Peyer's patch (tissue), 4 donors: ENCODE measurements at regions not wholly inside any gene's neighbourhood (a gene's known extent, or its start where the extent isn't known, plus 50 kb on each side); places are given as distances from the start of the nearest gene placed in this dataset.

ENCODE experiments used
- DNase-seq, 3 donors: peaks; one replicate each; pipeline ENCODE4 v3.0.0-alpha.2; 2017 to 2019
- H3K27ac ChIP-seq, 4 donors: fragments of 200-600 bp; sonication (generic); one replicate each; pipeline ENCODE4 v1.5.1; 2016 to 2019
- H3K27me3 ChIP-seq, 2 donors: fragments of 200-600 bp; sonication (generic); one replicate each; pipeline ENCODE4 v1.5.1; 2019
- H3K36me3 ChIP-seq, 3 donors: fragments of 200-600 bp; sonication (generic); one replicate each; pipeline ENCODE4 v1.5.1; 2016 to 2019
- H3K4me1 ChIP-seq, 4 donors: fragments of 200-600 bp; sonication (generic); one replicate each; pipeline ENCODE4 v1.5.1; 2016 to 2019
- H3K4me3 ChIP-seq, 4 donors: fragments of 200-600 bp; sonication (generic); 1 replicate in 3 of 4; 2 replicates in 1 of 4; pipeline ENCODE4 v1.5.1; 2016 to 2019; ENCODE audit warnings: mild to moderate bottlenecking in 1 of 4
- H3K9me3 ChIP-seq, 4 donors: fragments of 200-600 bp; sonication (generic); one replicate each; pipeline ENCODE4 v1.5.1; 2016 to 2019; ENCODE audit warnings: mild to moderate bottlenecking in 1 of 4
- POLR2A ChIP-seq, 2 donors: fragments of 450-650 bp; IDR thresholded peaks; one replicate each; pipeline ENCODE4 v1.5.1; 2017; ENCODE audit warnings: antibody characterized with exemption in 2 of 2, mild to moderate bottlenecking in 2 of 2, moderate library complexity in 2 of 2
- TF ChIP-seq, protein P1 (sequence below), 6 experiments: fragments of 450-650 bp in 4 of 6; fragments of 200-600 bp in 2 of 6; sonication (generic) in 1 of 6; IDR thresholded peaks; one replicate each; pipeline ENCODE4 v1.5.1; 2017 to 2019; ENCODE audit warnings: antibody characterized with exemption in 6 of 6, mild to moderate bottlenecking in 3 of 6, moderate library complexity in 1 of 6

DNA sequence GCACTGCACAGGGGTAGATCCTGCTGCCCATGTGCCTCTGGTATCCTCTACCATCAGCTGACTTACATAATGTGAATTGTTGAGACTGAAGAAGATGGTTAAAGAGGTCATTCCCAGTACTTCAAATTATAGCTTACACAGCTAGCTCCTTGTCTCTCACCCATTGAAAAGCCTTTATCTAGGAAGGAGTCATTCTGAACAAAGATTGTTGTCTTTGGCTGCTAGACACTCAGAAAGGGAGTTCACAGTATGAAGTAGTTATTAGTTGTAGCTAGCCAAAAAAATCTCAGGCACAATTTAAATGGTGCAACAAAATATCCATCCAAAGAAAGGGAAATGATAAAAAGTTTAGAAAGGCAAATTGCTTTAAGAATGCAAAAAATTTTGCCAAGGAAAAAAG is 102.0 kb upstream of the NREP start:
- H3K4me1 ChIP-seq = no peaks in the 10 kb centered on the region
- H3K27me3 ChIP-seq = no peaks in the 10 kb centered on the region
- DNase-seq = no peak
- no peak overlapping the region for H3K4me3 ChIP-seq
- H3K9me3 ChIP-seq = no peaks in the 10 kb centered on the region
- TF ChIP-seq, protein P1, sequence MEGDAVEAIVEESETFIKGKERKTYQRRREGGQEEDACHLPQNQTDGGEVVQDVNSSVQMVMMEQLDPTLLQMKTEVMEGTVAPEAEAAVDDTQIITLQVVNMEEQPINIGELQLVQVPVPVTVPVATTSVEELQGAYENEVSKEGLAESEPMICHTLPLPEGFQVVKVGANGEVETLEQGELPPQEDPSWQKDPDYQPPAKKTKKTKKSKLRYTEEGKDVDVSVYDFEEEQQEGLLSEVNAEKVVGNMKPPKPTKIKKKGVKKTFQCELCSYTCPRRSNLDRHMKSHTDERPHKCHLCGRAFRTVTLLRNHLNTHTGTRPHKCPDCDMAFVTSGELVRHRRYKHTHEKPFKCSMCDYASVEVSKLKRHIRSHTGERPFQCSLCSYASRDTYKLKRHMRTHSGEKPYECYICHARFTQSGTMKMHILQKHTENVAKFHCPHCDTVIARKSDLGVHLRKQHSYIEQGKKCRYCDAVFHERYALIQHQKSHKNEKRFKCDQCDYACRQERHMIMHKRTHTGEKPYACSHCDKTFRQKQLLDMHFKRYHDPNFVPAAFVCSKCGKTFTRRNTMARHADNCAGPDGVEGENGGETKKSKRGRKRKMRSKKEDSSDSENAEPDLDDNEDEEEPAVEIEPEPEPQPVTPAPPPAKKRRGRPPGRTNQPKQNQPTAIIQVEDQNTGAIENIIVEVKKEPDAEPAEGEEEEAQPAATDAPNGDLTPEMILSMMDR (IDR thresholded peaks at IDR 0.05) = no peak
- TF ChIP-seq POLR2A (IDR thresholded peaks at IDR 0.05) = no peak
- no peaks in the 10 kb centered on the region for H3K36me3 ChIP-seq
- no peak overlapping the region for H3K27ac ChIP-seq

DNA sequence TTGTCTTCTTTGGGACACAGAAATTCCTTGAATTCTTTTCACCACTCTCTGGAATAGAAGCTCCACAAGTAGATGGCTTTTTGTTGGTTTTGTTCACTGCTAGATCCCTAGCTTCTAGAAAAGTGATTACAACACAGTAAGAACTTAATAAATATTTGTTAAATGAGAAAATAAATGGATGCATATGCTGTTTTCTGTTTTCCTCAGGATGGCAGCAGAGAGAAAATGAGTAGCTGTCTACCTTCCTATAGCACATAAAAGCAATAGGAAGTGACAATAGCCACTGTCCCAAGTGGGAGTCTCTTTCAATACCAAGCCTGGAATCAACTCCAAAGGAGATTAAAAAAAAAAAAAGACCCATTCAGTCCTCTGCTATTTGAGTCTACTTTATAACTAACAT is 100.6 kb upstream of the NREP start:
- DNase-seq = no peak
- H3K4me3 ChIP-seq = no peak overlapping the region
- H3K9me3 ChIP-seq = no peaks in the 10 kb centered on the region
- H3K27me3 ChIP-seq = no peaks in the 10 kb centered on the region
- no peaks in the 10 kb centered on the region for H3K4me1 ChIP-seq
- no peaks in the 10 kb centered on the region for H3K36me3 ChIP-seq
- H3K27ac ChIP-seq = no peak overlapping the region
- TF ChIP-seq POLR2A (IDR thresholded peaks at IDR 0.05) = no peak
- TF ChIP-seq, protein P1 (IDR thresholded peaks at IDR 0.05) = no peak

DNA sequence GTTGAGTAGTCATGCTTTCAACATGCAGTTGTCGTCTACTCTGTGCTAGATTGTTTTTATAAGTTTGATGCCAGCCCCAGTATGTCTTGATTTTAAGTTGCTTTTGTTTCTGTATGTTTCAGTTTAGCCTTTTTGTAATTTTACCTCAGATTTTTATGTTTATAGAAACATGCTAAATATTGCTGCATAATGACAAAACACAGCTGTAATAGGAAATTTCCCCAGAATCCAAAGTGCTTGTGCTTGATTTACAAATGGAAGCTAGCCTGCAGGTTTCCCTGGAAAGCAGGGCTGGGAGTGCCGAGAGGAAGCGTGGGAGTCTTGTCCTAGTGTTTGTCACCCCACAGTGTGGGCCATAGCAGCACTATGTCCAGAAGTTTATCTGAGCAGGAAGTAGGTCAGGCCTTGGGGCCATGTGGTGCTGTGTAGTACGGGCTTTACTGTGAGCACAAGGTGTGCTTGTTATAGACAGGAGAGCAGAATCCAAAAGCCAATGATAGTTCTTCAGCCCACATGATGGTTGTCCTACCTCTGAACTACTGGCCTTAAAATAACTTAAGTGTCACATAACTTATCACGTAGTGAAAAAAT is 100.0 kb upstream of the NREP start:
- H3K27me3 ChIP-seq = no peaks in the 10 kb centered on the region
- H3K36me3 ChIP-seq = no peaks in the 10 kb centered on the region
- H3K27ac ChIP-seq = no peak overlapping the region
- no peaks in the 10 kb centered on the region for H3K4me1 ChIP-seq
- no peak for DNase-seq
- TF ChIP-seq, protein P1 (IDR thresholded peaks at IDR 0.05) = no peak
- no peak for TF ChIP-seq POLR2A (IDR thresholded peaks at IDR 0.05)
- no peaks in the 10 kb centered on the region for H3K9me3 ChIP-seq
- H3K4me3 ChIP-seq = no peak overlapping the region

DNA sequence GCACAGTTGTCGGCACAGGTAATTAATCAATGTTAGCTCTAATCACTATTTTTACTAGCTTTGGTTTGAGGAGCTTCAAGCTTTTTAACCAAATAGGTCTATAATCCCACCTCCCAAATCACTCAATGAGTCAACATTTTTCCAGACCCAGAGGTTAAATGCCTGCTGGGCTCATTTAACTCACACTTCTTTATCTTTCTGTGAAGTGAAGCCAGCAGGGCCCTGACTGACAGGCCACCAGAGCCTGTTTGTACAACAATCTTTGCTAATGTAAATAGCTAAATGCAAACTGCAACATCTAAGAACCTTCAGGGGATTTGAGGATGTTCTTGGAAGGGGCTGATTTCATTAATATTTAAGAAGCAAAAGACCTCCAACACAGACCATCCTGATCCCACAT is 98.4 kb upstream of the NREP start:
- Histone ChIP-seq H3K27ac (no peak overlapping the region), H3K36me3 (no peaks in the 10 kb centered on the region), H3K4me1 (no peaks in the 10 kb centered on the region), H3K27me3 (no peaks in the 10 kb centered on the region), H3K9me3 (no peaks in the 10 kb centered on the region), H3K4me3 (no peak overlapping the region)
- DNase-seq = no peak
- TF ChIP-seq, protein P1 (IDR thresholded peaks at IDR 0.05) = no peak
- TF ChIP-seq POLR2A (IDR thresholded peaks at IDR 0.05) = no peak

DNA sequence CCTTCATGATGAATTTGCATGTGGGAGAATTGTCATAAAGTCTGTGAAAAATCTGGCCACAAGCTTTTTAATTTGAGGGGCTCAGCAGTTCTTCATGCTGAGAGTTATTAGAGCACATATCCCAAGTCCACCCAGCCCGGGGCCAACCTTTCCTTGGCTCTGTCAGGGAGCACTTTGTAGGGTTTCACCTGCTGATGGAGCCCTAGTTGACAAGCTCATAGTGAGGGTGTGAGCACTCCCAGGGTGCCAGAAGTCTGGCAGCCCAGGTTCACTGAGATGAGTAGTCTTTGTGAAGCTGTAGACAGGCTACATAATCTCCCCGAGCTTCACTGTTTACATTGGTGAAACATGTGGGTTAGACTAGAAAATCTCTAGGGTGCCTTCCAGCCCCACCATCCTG is 97.2 kb upstream of the NREP start:
- H3K27ac ChIP-seq = no peak overlapping the region
- no peaks in the 10 kb centered on the region for H3K27me3 ChIP-seq
- no peak for TF ChIP-seq POLR2A (IDR thresholded peaks at IDR 0.05)
- H3K9me3 ChIP-seq = no peaks in the 10 kb centered on the region
- DNase-seq = no peak
- H3K36me3 ChIP-seq = no peaks in the 10 kb centered on the region
- no peaks in the 10 kb centered on the region for H3K4me1 ChIP-seq
- no peak overlapping the region for H3K4me3 ChIP-seq

DNA sequence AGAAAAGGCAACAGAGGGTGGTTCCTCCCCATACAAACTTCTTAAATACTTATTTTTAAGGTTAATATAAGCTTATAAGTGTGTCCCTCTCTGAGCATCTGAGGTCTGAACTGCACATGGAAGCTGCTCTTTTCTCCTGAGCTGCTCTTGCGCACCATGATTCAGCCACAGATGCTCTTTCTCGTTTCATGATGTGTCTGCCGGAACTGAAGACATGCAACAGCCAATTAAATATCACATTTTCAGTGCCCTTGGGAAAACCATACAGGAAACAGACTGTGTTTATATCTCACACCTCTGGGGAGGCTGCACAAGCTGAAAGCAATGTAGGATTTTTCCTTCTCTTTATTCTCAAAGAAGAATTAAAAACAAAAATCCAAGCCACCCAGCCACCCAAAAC is 96.8 kb upstream of the NREP start:
- no peaks in the 10 kb centered on the region for H3K27me3 ChIP-seq
- no peaks in the 10 kb centered on the region for H3K36me3 ChIP-seq
- no peak overlapping the region for H3K27ac ChIP-seq
- no peak for DNase-seq
- TF ChIP-seq POLR2A (IDR thresholded peaks at IDR 0.05) = no peak
- TF ChIP-seq, protein P1 (IDR thresholded peaks at IDR 0.05) = no peak
- H3K9me3 ChIP-seq = no peaks in the 10 kb centered on the region
- no peaks in the 10 kb centered on the region for H3K4me1 ChIP-seq
- H3K4me3 ChIP-seq = no peak overlapping the region
